GM12878 (cell line): ENCODE measurements at regions not wholly inside any gene's neighbourhood (a gene's known extent, or its start where the extent isn't known, plus 50 kb on each side); places are given as distances from the start of the nearest gene placed in this dataset.

Source experiments
- ATAC-seq: fragments of 200-7000 bp; cut with Tn5 transposase; 3 replicates; pipeline ENCODE4 v1.9.1; 2020; ENCODE audit warnings: mild to moderate bottlenecking, moderate library complexity
- BruUV-seq: library from RNA; stranded (reverse); fragments of 400-500 nt; replicated peaks from 2 replicates; lab custom pipeline; 2021; lab: Mats Ljungman, UMichigan
- CTCF ChIA-PET: fragments of 300-600 bp; sonication (Branson Sonifier 250); formaldehyde crosslinking; extraction: SDS; loops from one replicate; lab custom pipeline; 2021; ENCODE audit warnings: inconsistent platforms; lab: Yijun Ruan, JAX
- POLR2A ChIA-PET: fragments of 350-600 bp; formaldehyde crosslinking; extraction: SDS; loops from one replicate; lab custom pipeline; 2021; ENCODE audit warnings: inconsistent platforms; lab: Charles Lee
- RAD21 ChIA-PET: fragments of 300-600 bp; sonication (Branson Sonifier 250); formaldehyde crosslinking; loops from one replicate; lab custom pipeline; 2023; ENCODE audit warnings: antibody characterized with exemption; ENCODE audit not compliant: unreplicated experiment; lab: Charles Lee
- SMC1A ChIA-PET: fragments of 300-600 bp; sonication (Branson Sonifier 250); formaldehyde crosslinking; loops from one replicate; lab custom pipeline; 2023; ENCODE audit not compliant: unreplicated experiment, uncharacterized antibody; lab: Charles Lee
- DNase-seq: peaks from one replicate; pipeline ENCODE4 v3.0.0-alpha.2; 2011; ENCODE audit warnings: low read depth, low spot score
- FAIRE-seq: peaks from 3 replicates; lab custom pipeline; 2011; peaks lifted over from hg19 to GRCh38; lab: Jason Lieb, UNC
- H2AFZ ChIP-seq: 2 replicates; pipeline ENCODE4 v1.6.0; 2011; ENCODE audit warnings: low read depth, low read length, control low read depth; ENCODE audit not compliant: control insufficient read depth
- H3K27ac ChIP-seq: 2 replicates; pipeline ENCODE4 v1.5.1; 2011; ENCODE audit warnings: control low read depth; ENCODE audit not compliant: control insufficient read depth, insufficient read depth
- H3K27me3 ChIP-seq, 2 experiments: replicated peaks in 1 of 2; 2 replicates each; pipeline versions ENCODE4 v1.6.0 to v1.6.1; 2011; ENCODE audit warnings: low read length in 1 of 2; ENCODE audit not compliant: control insufficient read depth in 2 of 2, insufficient read depth in 2 of 2
- H3K36me3 ChIP-seq, 2 experiments: 2 replicates each; pipeline ENCODE4 v1.5.1; 2011; ENCODE audit warnings: low read length in 1 of 2; ENCODE audit not compliant: control insufficient read depth in 2 of 2, insufficient read depth in 2 of 2
- H3K4me1 ChIP-seq: 2 replicates; pipeline ENCODE4 v1.6.1; 2011; ENCODE audit warnings: mild to moderate bottlenecking, low read length, moderate library complexity, mixed read lengths; ENCODE audit not compliant: control insufficient read depth, insufficient read depth
- H3K4me2 ChIP-seq: 2 replicates; pipeline ENCODE4 v1.6.0; 2011; ENCODE audit warnings: control low read depth; ENCODE audit not compliant: control insufficient read depth, insufficient read depth
- H3K4me3 ChIP-seq: fragments of 200-600 bp; sonication (generic); 2 replicates; pipeline ENCODE4 v1.5.1; 2016
- H3K79me2 ChIP-seq: 2 replicates; pipeline ENCODE4 v1.6.0; 2011; ENCODE audit warnings: low read length; ENCODE audit not compliant: control insufficient read depth, insufficient read depth
- H3K9ac ChIP-seq: 2 replicates; pipeline ENCODE4 v1.8.0; 2011; ENCODE audit warnings: low read length, control low read depth, mixed read lengths; ENCODE audit not compliant: control insufficient read depth, insufficient read depth
- H3K9me3 ChIP-seq: replicated peaks from 3 replicates; pipeline ENCODE4 v1.5.1; 2011; ENCODE audit warnings: mild to moderate bottlenecking, low read length; ENCODE audit not compliant: control insufficient read depth, insufficient read depth
- H4K20me1 ChIP-seq: 2 replicates; pipeline ENCODE4 v1.6.0; 2011; ENCODE audit not compliant: control insufficient read depth, insufficient read depth
- ASH2L ChIP-seq: fragments of 300-600, 200-600 bp; sonication (generic); IDR thresholded peaks from 2 replicates; pipeline ENCODE4 v1.6.1; 2017; ENCODE audit warnings: low read depth, mild to moderate bottlenecking, borderline replicate concordance
- RB1 ChIP-seq: fragments of 450-650 bp; formaldehyde crosslinking; IDR thresholded peaks from 2 replicates; pipeline ENCODE4 v1.6.1; 2017; ENCODE audit warnings: mild to moderate bottlenecking, borderline replicate concordance
- WGBS: methylation state at CpG from one replicate; pipeline ENCODE4 v1.1.6; 2016; ENCODE audit warnings: low lambda C conversion rate; ENCODE audit not compliant: insufficient replicate concordance, insufficient coverage; ENCODE audit errors: missing lambda C conversion rate; 5-methylcytosine and 5-hydroxymethylcytosine counted together
- in situ Hi-C: fragments of 300-500 bp; cut with MboI; formaldehyde crosslinking; loops from 9 replicates; pipeline ENCODE4 v1.14.3; 2018; ENCODE audit warnings: mixed read lengths
- intact Hi-C: fragments of 100-400 bp; cut with micrococcal nuclease; formaldehyde crosslinking; loops from one replicate; pipeline ENCODE4 v1.14.2; 2022; ENCODE audit not compliant: unreplicated experiment
- TF ChIP-seq, protein P1 (sequence below), 3 experiments: IDR thresholded peaks in 2 of 3; conservative IDR thresholded peaks in 1 of 3; 2 replicates each; pipeline ENCODE4 v1.5.1; 2011; ENCODE audit warnings: low read depth in 3 of 3, low read length in 3 of 3, mild to moderate bottlenecking in 3 of 3, control low read depth in 2 of 3, moderate library complexity in 2 of 3, inconsistent platforms in 1 of 3, mixed read lengths in 1 of 3; ENCODE audit not compliant: control insufficient read depth in 2 of 3, insufficient read depth in 1 of 3; ENCODE audit errors: extremely low read depth in 1 of 3
- TF ChIP-seq, protein P2 (sequence below): fragments of 450-650 bp; formaldehyde crosslinking; IDR thresholded peaks from 2 replicates; pipeline ENCODE4 v1.5.0; 2022; ENCODE audit warnings: mild to moderate bottlenecking, missing genetic modification characterization

DNA sequence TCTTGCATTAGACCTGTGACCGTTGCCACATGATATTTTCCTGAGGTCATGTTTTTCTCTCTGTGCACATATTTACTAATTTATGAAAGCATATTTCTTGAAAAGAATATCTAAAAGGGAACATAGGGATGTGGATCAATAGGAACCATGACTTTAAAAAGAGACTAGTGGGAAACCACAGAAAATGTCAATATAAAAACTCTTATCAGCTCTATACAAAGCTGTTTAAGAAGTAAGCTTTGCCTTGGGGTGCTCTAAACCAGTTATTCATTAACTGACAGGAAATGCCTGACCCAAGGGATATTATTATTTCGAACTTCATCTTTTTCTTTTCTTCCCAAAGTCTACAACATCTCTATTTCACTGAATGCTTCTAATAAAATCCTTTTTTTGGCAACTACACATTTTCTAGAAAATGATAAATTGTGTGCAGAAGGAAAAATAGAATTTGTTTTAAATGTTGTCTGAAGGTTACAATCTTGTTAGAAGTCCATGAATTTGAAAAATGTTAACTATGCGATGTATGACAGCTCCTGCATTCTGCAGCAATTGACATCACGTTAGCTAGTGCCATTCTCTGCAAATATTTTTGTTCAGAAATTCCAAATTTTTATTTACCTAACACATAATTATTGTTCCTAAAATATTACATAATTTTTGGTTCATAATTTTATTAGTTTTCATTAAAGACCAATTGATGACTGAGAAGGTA is 345.0 kb downstream of the SLC16A7 start:
- SMC1A ChIA-PET, result interaction anchor here (1.6 kb wide), 1 partner anchor 14 kb away, joined by 5 read pairs; no protein-coding TSS in a partner anchor
- Histone ChIP-seq H3K9me3 (no peaks in the 10 kb centered on the region), H3K4me3 (no peak overlapping the region), H3K9ac (no peak overlapping the region), H3K27me3 (no peaks in the 10 kb centered on the region), H3K36me3 (no peaks in the 10 kb centered on the region), H3K79me2 (no peaks in the 10 kb centered on the region), H2AFZ (no peak overlapping the region), H3K4me2 (no peak overlapping the region), H3K27ac (no peak overlapping the region), H3K4me1 (no peaks in the 10 kb centered on the region), H4K20me1 (no peaks in the 10 kb centered on the region)
- POLR2A ChIA-PET, result no interaction called here
- ATAC-seq (no peak), DNase-seq (no peak), FAIRE-seq (no peak)
- RAD21 ChIA-PET, result no interaction called here
- TF ChIP-seq, protein P1, sequence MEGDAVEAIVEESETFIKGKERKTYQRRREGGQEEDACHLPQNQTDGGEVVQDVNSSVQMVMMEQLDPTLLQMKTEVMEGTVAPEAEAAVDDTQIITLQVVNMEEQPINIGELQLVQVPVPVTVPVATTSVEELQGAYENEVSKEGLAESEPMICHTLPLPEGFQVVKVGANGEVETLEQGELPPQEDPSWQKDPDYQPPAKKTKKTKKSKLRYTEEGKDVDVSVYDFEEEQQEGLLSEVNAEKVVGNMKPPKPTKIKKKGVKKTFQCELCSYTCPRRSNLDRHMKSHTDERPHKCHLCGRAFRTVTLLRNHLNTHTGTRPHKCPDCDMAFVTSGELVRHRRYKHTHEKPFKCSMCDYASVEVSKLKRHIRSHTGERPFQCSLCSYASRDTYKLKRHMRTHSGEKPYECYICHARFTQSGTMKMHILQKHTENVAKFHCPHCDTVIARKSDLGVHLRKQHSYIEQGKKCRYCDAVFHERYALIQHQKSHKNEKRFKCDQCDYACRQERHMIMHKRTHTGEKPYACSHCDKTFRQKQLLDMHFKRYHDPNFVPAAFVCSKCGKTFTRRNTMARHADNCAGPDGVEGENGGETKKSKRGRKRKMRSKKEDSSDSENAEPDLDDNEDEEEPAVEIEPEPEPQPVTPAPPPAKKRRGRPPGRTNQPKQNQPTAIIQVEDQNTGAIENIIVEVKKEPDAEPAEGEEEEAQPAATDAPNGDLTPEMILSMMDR (IDR thresholded peaks at IDR 0.05 in 2 of 3, conservative IDR thresholded peaks at IDR 0.05 in 1 of 3; ENCODE audit: control insufficient read depth in 2 of 3, extremely low read depth in 1 of 3, insufficient read depth in 1 of 3, low read depth in 3 of 3, low read length in 3 of 3), result no peak
- TF ChIP-seq RB1 (no peak), ASH2L (no peak)
- intact Hi-C loops (no loop called here), in situ Hi-C loops (no loop called here)
- no TSS peak for BruUV-seq
- WGBS, result 17% methylated on average over 4 of the region's 4 CpGs
- CTCF ChIA-PET, result no interaction called here

DNA sequence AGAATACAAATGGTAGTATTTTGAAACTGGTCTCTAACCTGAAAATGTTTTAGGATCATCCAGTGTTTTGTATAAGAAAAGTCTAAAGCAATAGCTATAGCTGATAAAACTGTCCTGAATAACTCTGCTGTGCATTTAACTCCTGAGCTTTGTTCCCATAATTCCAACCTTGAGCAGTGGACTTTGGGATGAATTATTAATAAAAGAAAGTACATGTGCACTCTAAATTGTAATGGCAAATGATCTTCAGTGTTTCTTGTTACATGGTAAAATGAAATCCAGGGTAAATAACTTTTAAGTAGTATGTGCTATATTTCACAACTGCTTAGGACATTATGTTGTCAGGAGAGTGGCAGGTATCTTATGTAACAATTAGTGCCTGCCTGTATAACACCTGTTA is 345.6 kb downstream of the SLC16A7 start:
- no peak overlapping the region for H3K27ac ChIP-seq
- H3K4me2 ChIP-seq, result no peak overlapping the region
- no peaks in the 10 kb centered on the region for H4K20me1 ChIP-seq
- no peak for ATAC-seq
- in situ Hi-C loops, result no loop called here
- FAIRE-seq, result no peak
- RAD21 ChIA-PET, result no interaction called here
- no peaks in the 10 kb centered on the region for H3K9me3 ChIP-seq
- no peak overlapping the region for H3K4me3 ChIP-seq
- intact Hi-C loops, result no loop called here
- BruUV-seq, result no TSS peak
- TF ChIP-seq, protein P2, sequence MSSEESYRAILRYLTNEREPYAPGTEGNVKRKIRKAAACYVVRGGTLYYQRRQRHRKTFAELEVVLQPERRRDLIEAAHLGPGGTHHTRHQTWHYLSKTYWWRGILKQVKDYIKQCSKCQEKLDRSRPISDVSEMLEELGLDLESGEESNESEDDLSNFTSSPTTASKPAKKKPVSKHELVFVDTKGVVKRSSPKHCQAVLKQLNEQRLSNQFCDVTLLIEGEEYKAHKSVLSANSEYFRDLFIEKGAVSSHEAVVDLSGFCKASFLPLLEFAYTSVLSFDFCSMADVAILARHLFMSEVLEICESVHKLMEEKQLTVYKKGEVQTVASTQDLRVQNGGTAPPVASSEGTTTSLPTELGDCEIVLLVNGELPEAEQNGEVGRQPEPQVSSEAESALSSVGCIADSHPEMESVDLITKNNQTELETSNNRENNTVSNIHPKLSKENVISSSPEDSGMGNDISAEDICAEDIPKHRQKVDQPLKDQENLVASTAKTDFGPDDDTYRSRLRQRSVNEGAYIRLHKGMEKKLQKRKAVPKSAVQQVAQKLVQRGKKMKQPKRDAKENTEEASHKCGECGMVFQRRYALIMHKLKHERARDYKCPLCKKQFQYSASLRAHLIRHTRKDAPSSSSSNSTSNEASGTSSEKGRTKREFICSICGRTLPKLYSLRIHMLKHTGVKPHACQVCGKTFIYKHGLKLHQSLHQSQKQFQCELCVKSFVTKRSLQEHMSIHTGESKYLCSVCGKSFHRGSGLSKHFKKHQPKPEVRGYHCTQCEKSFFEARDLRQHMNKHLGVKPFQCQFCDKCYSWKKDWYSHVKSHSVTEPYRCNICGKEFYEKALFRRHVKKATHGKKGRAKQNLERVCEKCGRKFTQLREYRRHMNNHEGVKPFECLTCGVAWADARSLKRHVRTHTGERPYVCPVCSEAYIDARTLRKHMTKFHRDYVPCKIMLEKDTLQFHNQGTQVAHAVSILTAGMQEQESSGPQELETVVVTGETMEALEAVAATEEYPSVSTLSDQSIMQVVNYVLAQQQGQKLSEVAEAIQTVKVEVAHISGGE, result no peak
- no peak overlapping the region for H2AFZ ChIP-seq
- no peaks in the 10 kb centered on the region for H3K79me2 ChIP-seq
- CTCF ChIA-PET, result no interaction called here
- H3K4me1 ChIP-seq, result no peaks in the 10 kb centered on the region
- POLR2A ChIA-PET, result no interaction called here
- no peak for DNase-seq
- H3K36me3 ChIP-seq, result no peaks in the 10 kb centered on the region
- SMC1A ChIA-PET, result interaction anchor here (1.6 kb wide), 1 partner anchor 14 kb away, joined by 5 read pairs; no protein-coding TSS in a partner anchor
- no peaks in the 10 kb centered on the region for H3K27me3 ChIP-seq
- no peak overlapping the region for H3K9ac ChIP-seq
